AG09319 (cell line): ENCODE measurements at regions not wholly inside any gene's neighbourhood (a gene's known extent, or its start where the extent isn't known, plus 50 kb on each side); places are given as distances from the start of the nearest gene placed in this dataset.

ENCODE experiments used
- DNase-seq: peaks from one replicate; pipeline ENCODE4 v3.0.0-alpha.2; 2010; ENCODE audit warnings: low read depth; ENCODE audit errors: extremely low read depth
- CTCF ChIP-seq: IDR thresholded peaks from 2 replicates; pipeline ENCODE4 v1.5.1; 2011; ENCODE audit warnings: low read depth, mild to moderate bottlenecking, inconsistent platforms, low read length, moderate library complexity

- TF ChIP-seq CTCF, result no peak
- no peak for DNase-seq
Measured at GRCh38 chr10:111831058-111831457, 352.5 kb downstream of the GPAM start.

DNA sequence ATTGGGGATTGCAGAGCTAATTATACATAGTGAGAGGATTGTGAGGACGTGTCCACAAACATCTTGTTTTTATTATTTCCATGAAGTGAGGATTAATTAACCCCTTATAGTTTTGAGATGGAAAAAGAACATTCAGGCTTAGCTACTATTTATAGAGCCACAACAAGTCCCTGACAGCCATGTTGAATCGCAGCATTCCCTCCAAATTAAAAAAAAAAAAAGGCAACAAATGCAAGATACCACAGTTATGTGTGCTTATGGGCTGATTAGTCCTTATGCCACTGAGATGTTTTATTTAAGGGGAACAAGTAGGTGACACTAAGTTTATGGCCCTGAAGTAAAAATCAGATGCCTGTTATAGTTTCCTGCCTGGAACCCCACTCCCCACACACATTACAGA lies 350.3 kb downstream of the GPAM start:
- no peak for DNase-seq
- TF ChIP-seq CTCF, result no peak

GRCh38 chr10:111835574-111835973 lies 348.0 kb downstream of the GPAM start:
- no peak for TF ChIP-seq CTCF
- no peak for DNase-seq

DNA sequence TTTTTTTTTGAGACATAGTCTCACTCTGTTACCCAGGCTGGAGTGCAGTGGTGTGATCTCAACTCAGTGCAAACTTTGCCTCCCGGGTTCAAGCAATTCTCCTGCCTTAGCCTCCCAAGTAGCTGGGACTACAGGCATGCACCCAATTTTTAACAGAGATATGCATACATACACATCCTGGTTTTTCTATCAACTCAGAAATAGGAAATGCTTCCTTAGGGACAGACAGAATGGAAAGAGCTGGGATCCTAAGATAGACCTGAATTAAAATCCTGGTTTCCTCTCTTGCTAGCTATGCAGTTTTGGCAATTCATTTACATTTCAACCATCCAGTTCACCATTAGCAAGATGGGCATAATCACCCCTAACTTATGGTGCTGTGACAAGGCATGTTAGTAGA lies 347.5 kb downstream of the GPAM start:
- no peak for DNase-seq
- TF ChIP-seq CTCF, result no peak

DNA sequence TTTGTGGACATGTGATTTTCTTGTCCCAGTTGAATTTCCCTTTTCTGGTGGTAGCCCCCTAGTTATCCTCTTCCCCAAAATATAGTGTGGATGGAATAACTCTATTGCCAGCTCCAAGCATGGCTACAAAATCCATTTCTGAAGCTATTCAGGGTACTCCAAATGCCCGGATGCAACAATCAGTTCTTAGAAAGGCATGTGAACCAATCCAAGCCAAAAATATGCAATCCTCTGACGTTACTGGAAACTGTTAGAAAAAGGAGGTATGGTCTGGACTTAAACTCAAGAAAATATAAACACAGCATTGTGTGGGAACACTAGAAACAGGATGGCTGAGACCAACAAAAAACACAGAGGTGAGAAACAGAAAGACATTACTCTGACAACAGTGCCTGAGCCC lies 347.0 kb downstream of the GPAM start:
- DNase-seq, result no peak

GRCh38 chr10:111837086-111837485 lies 346.5 kb downstream of the GPAM start:
- no peak for DNase-seq

More for the DNA sequence above, 347.0 kb downstream of the GPAM start:
- no peak for TF ChIP-seq CTCF

GRCh38 chr10:111837985-111838384 lies 345.6 kb downstream of the GPAM start:
- DNase-seq, result no peak
- no peak for TF ChIP-seq CTCF

More at GRCh38 chr10:111837086-111837485, 346.5 kb downstream of the GPAM start:
- TF ChIP-seq CTCF, result no peak

GRCh38 chr10:111840546-111840945 lies 343.0 kb downstream of the GPAM start:
- TF ChIP-seq CTCF, result no peak

More at GRCh38 chr10:111840546-111840945, 343.0 kb downstream of the GPAM start:
- DNase-seq, result no peak
